ENCODE measurements at regions not wholly inside any gene's neighbourhood (a gene's known extent, or its start where the extent isn't known, plus 50 kb on each side); places are given as distances from the start of the nearest gene placed in this dataset.
"Not testable (repeated sequence)": the region's sequence is repeated elsewhere in the genome, so short reads cannot be mapped to it uniquely, and the experiment has no call there.

GRCh38 chr5:97998941-97999340 lies 774.5 kb upstream of the RGMB start:
- H3K79me2 ChIP-seq (ENCODE audit: insufficient read depth, low read length): no peaks in the 10 kb centered on the region
- H3K9me2 ChIP-seq (ENCODE audit: low read depth, low read length): no peaks in the 10 kb centered on the region
- TF ChIP-seq CTCF (IDR thresholded peaks at IDR 0.05; ENCODE audit: low read length): no peak
- no peak for TF ChIP-seq EZH2 (IDR thresholded peaks at IDR 0.05; ENCODE audit: borderline replicate concordance, low read length)
- no peaks in the 10 kb centered on the region for H3K4me1 ChIP-seq (ENCODE audit: insufficient read depth, low read length, severe bottlenecking)
- no peak overlapping the region for H3K27ac ChIP-seq (ENCODE audit: low read depth, low read length, poor library complexity, severe bottlenecking)
- no peaks in the 10 kb centered on the region for H3K27me3 ChIP-seq (ENCODE audit: insufficient read depth, low read length)
- no peaks in the 10 kb centered on the region for H3K36me3 ChIP-seq (ENCODE audit: insufficient read depth, low read length)
- no peak overlapping the region for H3K9ac ChIP-seq (ENCODE audit: low read length)
- H4K20me1 ChIP-seq (ENCODE audit: insufficient read depth, low read length): no peaks in the 10 kb centered on the region
- no peak overlapping the region for H2AFZ ChIP-seq (ENCODE audit: low read length)
- H3K4me3 ChIP-seq (ENCODE audit: low read depth, low read length, poor library complexity, severe bottlenecking): no peak overlapping the region
- H3F3A ChIP-seq (ENCODE audit: insufficient read depth, low read length): no peaks in the 10 kb centered on the region
- no peaks in the 10 kb centered on the region for H3K9me3 ChIP-seq (ENCODE audit: low read length)
- no peak overlapping the region for H3K4me2 ChIP-seq (ENCODE audit: low read length)

- Histone ChIP-seq H3K4me1 (ENCODE audit: insufficient read depth, low read length, severe bottlenecking) (no peaks in the 10 kb centered on the region), H3K79me2 (ENCODE audit: insufficient read depth, low read length) (no peaks in the 10 kb centered on the region), H3F3A (ENCODE audit: insufficient read depth, low read length) (no peaks in the 10 kb centered on the region), H3K9me2 (ENCODE audit: low read depth, low read length) (no peaks in the 10 kb centered on the region), H3K9ac (ENCODE audit: low read length) (no peak overlapping the region), H3K27ac (ENCODE audit: low read depth, low read length, poor library complexity, severe bottlenecking) (no peak overlapping the region), H3K4me2 (ENCODE audit: low read length) (no peak overlapping the region), H3K36me3 (ENCODE audit: insufficient read depth, low read length) (no peaks in the 10 kb centered on the region), H3K4me3 (ENCODE audit: low read depth, low read length, poor library complexity, severe bottlenecking) (no peak overlapping the region), H4K20me1 (ENCODE audit: insufficient read depth, low read length) (no peaks in the 10 kb centered on the region), H3K27me3 (ENCODE audit: insufficient read depth, low read length) (no peaks in the 10 kb centered on the region), H3K9me3 (ENCODE audit: low read length) (no peaks in the 10 kb centered on the region), H2AFZ (ENCODE audit: low read length) (no peak overlapping the region)
- TF ChIP-seq CTCF (IDR thresholded peaks at IDR 0.05; ENCODE audit: low read length) (no peak), EZH2 (IDR thresholded peaks at IDR 0.05; ENCODE audit: borderline replicate concordance, low read length) (no peak)
These were observed 769.0 kb upstream of the RGMB start for GRCh38 chr5:98004463-98004862.

GRCh38 chr5:98016771-98017170 lies 756.7 kb upstream of the RGMB start:
- Histone ChIP-seq H3K9me2 (ENCODE audit: low read depth, low read length) (no peaks in the 10 kb centered on the region), H3K27ac (ENCODE audit: low read depth, low read length, poor library complexity, severe bottlenecking) (no peak overlapping the region), H3F3A (ENCODE audit: insufficient read depth, low read length) (no peaks in the 10 kb centered on the region), H3K4me3 (ENCODE audit: low read depth, low read length, poor library complexity, severe bottlenecking) (no peak overlapping the region), H3K27me3 (ENCODE audit: insufficient read depth, low read length) (no peaks in the 10 kb centered on the region), H2AFZ (ENCODE audit: low read length) (no peak overlapping the region), H3K79me2 (ENCODE audit: insufficient read depth, low read length) (no peaks in the 10 kb centered on the region), H3K36me3 (ENCODE audit: insufficient read depth, low read length) (no peaks in the 10 kb centered on the region), H4K20me1 (ENCODE audit: insufficient read depth, low read length) (no peaks in the 10 kb centered on the region), H3K9ac (ENCODE audit: low read length) (no peak overlapping the region), H3K4me1 (ENCODE audit: insufficient read depth, low read length, severe bottlenecking) (no peaks in the 10 kb centered on the region), H3K4me2 (ENCODE audit: low read length) (no peak overlapping the region), H3K9me3 (ENCODE audit: low read length) (no peaks in the 10 kb centered on the region)
- no peak for TF ChIP-seq CTCF (IDR thresholded peaks at IDR 0.05; ENCODE audit: low read length)
- no peak for TF ChIP-seq EZH2 (IDR thresholded peaks at IDR 0.05; ENCODE audit: borderline replicate concordance, low read length)

GRCh38 chr5:98030273-98030672 lies 743.2 kb upstream of the RGMB start:
- H3K27ac ChIP-seq (ENCODE audit: low read depth, low read length, poor library complexity, severe bottlenecking); H3K4me2 ChIP-seq (ENCODE audit: low read length); H4K20me1 ChIP-seq (ENCODE audit: insufficient read depth, low read length); H3K9me3 ChIP-seq (ENCODE audit: low read length); H3K79me2 ChIP-seq (ENCODE audit: insufficient read depth, low read length); H3K9me2 ChIP-seq (ENCODE audit: low read depth, low read length); H3K27me3 ChIP-seq (ENCODE audit: insufficient read depth, low read length); H3F3A ChIP-seq (ENCODE audit: insufficient read depth, low read length); H3K36me3 ChIP-seq (ENCODE audit: insufficient read depth, low read length); H3K9ac ChIP-seq (ENCODE audit: low read length); H2AFZ ChIP-seq (ENCODE audit: low read length); H3K4me1 ChIP-seq (ENCODE audit: insufficient read depth, low read length, severe bottlenecking); H3K4me3 ChIP-seq (ENCODE audit: low read depth, low read length, poor library complexity, severe bottlenecking): not testable (repeated sequence)

- H3K36me3 ChIP-seq (ENCODE audit: insufficient read depth, low read length); H3K27me3 ChIP-seq (ENCODE audit: insufficient read depth, low read length); H3K9me2 ChIP-seq (ENCODE audit: low read depth, low read length); H3K4me2 ChIP-seq (ENCODE audit: low read length); H3K9ac ChIP-seq (ENCODE audit: low read length); H3K79me2 ChIP-seq (ENCODE audit: insufficient read depth, low read length); H2AFZ ChIP-seq (ENCODE audit: low read length); H3K27ac ChIP-seq (ENCODE audit: low read depth, low read length, poor library complexity, severe bottlenecking); H3F3A ChIP-seq (ENCODE audit: insufficient read depth, low read length); H3K9me3 ChIP-seq (ENCODE audit: low read length); H3K4me3 ChIP-seq (ENCODE audit: low read depth, low read length, poor library complexity, severe bottlenecking); H4K20me1 ChIP-seq (ENCODE audit: insufficient read depth, low read length); H3K4me1 ChIP-seq (ENCODE audit: insufficient read depth, low read length, severe bottlenecking): not testable (repeated sequence)
These were observed 742.4 kb upstream of the RGMB start for GRCh38 chr5:98031036-98031435.

Data from OCI-LY1 (cell line).